ENCODE measurements at regions not wholly inside any gene's neighbourhood (a gene's known extent, or its start where the extent isn't known, plus 50 kb on each side); places are given as distances from the start of the nearest gene placed in this dataset.

DNA sequence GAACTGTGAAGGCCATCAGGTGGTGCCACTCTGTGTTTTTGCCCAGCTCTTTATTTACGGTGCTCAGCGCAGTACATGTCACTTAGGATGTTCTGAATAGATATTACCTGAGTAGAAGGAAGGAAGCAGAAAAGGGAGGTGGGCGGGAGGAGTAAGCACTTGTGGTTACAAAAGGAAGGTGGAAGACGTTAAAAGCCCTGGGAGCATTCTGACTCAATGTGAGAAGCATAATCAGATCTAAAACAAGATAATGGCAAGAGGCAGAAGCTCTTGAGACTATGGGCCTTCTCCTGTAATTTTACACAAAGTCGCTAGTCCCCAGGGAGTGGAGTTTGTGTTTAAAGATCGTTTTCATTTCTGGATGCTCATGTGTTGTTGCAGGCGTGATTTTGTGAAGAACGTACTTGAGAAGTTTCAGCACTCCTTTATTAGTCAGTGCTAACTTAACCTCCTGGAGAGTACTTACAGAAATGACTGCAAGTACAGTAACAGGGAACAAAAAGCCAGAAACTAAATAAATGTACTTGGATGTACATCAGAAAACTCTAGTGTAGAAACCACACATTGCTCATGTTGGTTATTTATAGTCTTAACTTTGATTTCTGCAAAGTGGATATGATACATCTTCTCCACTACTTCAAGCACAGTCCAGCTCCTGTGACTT is 1523.5 kb downstream of the AACS start:
- no peak for TF ChIP-seq POLR2A (IDR thresholded peaks at IDR 0.05; ENCODE audit: extremely low read depth, insufficient read length)
- TF ChIP-seq, protein P1, sequence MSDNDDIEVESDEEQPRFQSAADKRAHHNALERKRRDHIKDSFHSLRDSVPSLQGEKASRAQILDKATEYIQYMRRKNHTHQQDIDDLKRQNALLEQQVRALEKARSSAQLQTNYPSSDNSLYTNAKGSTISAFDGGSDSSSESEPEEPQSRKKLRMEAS (IDR thresholded peaks at IDR 0.05; ENCODE audit: low read depth, low read length): no peak
- no peak for TF ChIP-seq MYC (IDR thresholded peaks at IDR 0.05; ENCODE audit: low read depth, low read length)
- H3K4me3 ChIP-seq (ENCODE audit: low read depth, low read length): no peak overlapping the region
- DNase-seq (ENCODE audit: low read depth): no peak

- no peak overlapping the region for H3K4me3 ChIP-seq (ENCODE audit: low read depth, low read length)
- no peak for DNase-seq (ENCODE audit: low read depth)
- TF ChIP-seq, protein P1 (IDR thresholded peaks at IDR 0.05; ENCODE audit: low read depth, low read length): no peak
- TF ChIP-seq POLR2A (IDR thresholded peaks at IDR 0.05; ENCODE audit: extremely low read depth, insufficient read length): no peak
- TF ChIP-seq MYC (IDR thresholded peaks at IDR 0.05; ENCODE audit: low read depth, low read length): no peak
- TF ChIP-seq CTCF (IDR thresholded peaks at IDR 0.05; ENCODE audit: low read depth, low read length): no peak
Observed at GRCh38 chr12:126591533-126591932, 1526.3 kb downstream of the AACS start.

DNA sequence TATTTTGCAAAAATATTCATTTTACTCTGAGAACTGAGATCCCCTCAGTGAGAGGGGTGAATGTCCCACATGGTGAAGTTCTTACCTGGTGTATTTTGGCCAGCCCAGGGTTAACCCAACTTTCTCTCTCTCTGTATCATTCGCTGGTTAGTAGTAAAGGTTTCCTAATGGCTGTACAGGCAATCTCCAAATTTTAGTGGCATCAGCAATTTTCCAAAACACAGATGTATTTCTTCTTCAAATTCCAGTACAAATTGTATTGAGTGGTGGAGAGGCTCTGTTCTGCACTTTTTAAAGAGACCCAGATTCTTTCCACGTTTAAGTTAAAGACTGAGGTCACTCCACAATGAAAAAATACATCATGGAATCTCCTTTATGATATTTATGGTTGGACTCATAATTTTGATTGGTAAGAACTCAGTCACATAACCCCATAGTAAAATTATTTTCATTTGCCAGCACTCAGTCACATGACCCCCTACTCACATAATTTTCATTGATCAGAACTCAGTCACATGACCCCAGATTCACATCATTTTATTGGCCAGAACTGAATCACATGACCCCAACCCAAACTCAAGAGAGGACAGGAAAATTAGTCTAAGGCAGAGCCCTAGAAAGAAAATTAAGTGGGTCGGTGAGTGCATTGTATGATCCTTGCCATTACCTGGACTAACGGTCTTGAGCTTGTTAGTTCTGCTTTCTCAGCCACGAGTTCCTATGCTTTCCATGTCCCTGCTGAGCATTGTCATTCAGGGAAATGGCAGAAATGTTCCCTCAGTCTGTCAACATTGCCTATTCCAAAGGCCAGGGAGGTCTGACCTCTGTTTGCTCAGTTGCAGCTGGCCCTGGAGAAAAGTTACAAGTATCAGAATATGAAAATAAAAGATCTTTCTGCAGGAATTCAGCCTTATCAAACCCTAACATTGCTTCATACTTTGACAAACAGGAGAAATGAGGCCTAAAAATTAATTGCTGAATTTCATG is 1536.2 kb downstream of the AACS start:
- DNase-seq (ENCODE audit: low read depth): no peak
- H3K4me3 ChIP-seq (ENCODE audit: low read depth, low read length): no peak overlapping the region
- TF ChIP-seq CTCF (IDR thresholded peaks at IDR 0.05; ENCODE audit: low read depth, low read length): no peak
- TF ChIP-seq, protein P1 (IDR thresholded peaks at IDR 0.05; ENCODE audit: low read depth, low read length): no peak
- no peak for TF ChIP-seq MYC (IDR thresholded peaks at IDR 0.05; ENCODE audit: low read depth, low read length)
- TF ChIP-seq POLR2A (IDR thresholded peaks at IDR 0.05; ENCODE audit: extremely low read depth, insufficient read length): no peak

DNA sequence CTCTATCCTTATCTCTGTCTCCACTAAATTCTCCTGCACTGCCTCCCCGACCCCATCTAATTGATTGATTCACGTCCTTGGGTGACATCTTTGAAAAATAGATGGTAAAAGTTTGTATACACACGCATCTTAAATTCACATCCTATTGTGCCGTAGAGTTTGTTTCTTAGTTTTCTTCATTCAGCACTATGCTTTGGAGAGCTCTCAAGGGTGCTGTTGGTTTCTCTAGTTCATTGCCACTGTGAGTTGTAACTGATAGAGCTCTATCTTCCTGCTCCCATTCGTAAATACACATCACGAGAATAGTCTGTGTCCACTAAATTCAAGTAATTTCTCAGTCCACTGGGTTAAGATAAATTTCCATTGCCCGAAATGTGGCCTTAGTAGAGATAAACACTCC is 1537.4 kb downstream of the AACS start:
- TF ChIP-seq, protein P1 (IDR thresholded peaks at IDR 0.05; ENCODE audit: low read depth, low read length): no peak
- no peak for TF ChIP-seq CTCF (IDR thresholded peaks at IDR 0.05; ENCODE audit: low read depth, low read length)
- no peak for TF ChIP-seq MYC (IDR thresholded peaks at IDR 0.05; ENCODE audit: low read depth, low read length)
- no peak for TF ChIP-seq POLR2A (IDR thresholded peaks at IDR 0.05; ENCODE audit: extremely low read depth, insufficient read length)
- no peak for DNase-seq (ENCODE audit: low read depth)
- no peak overlapping the region for H3K4me3 ChIP-seq (ENCODE audit: low read depth, low read length)

GRCh38 chr12:126607157-126607556 is 1541.9 kb downstream of the AACS start:
- DNase-seq (ENCODE audit: low read depth): no peak
- H3K4me3 ChIP-seq (ENCODE audit: low read depth, low read length): no peak overlapping the region
- TF ChIP-seq CTCF (IDR thresholded peaks at IDR 0.05; ENCODE audit: low read depth, low read length) (no peak), MYC (IDR thresholded peaks at IDR 0.05; ENCODE audit: low read depth, low read length) (no peak), POLR2A (IDR thresholded peaks at IDR 0.05; ENCODE audit: extremely low read depth, insufficient read length) (no peak)
- TF ChIP-seq, protein P1 (IDR thresholded peaks at IDR 0.05; ENCODE audit: low read depth, low read length): no peak
